HepG2 (cell line): ENCODE measurements at regions not wholly inside any gene's neighbourhood (a gene's known extent, or its start where the extent isn't known, plus 50 kb on each side); places are given as distances from the start of the nearest gene placed in this dataset.

Experiments
- ATAC-seq: fragments of 200-7000 bp; cut with Tn5 transposase; 3 replicates; pipeline ENCODE4 v1.9.1; 2020; ENCODE audit warnings: mild to moderate bottlenecking, moderate library complexity
- BruUV-seq: library from RNA; stranded (reverse); fragments of 400-500 nt; replicated peaks from 2 replicates; lab custom pipeline; 2021; lab: Mats Ljungman, UMichigan
- CTCF ChIA-PET: fragments of 300-600 bp; formaldehyde crosslinking; extraction: SDS; loops from one replicate; lab custom pipeline; 2021; ENCODE audit warnings: low total read pairs, inconsistent platforms, low intra/inter-chr PET ratio; lab: Yijun Ruan, JAX
- POLR2A ChIA-PET: fragments of 350-600 bp; sonication (Branson Sonifier 250); formaldehyde crosslinking; loops from one replicate; lab custom pipeline; 2020; ENCODE audit warnings: antibody characterized with exemption, inconsistent platforms; lab: Yijun Ruan, JAX
- DNase-seq: peaks from one replicate; pipeline ENCODE4 v3.0.0-alpha.2; 2015; ENCODE audit warnings: low spot score
- FAIRE-seq: peaks from 3 replicates; lab custom pipeline; 2011; peaks lifted over from hg19 to GRCh38; lab: Jason Lieb, UNC
- H2AFZ ChIP-seq: one replicate; pipeline ENCODE4 v1.6.1; 2011; ENCODE audit warnings: low read length, inconsistent platforms
- H3K27ac ChIP-seq: fragments of 300-600 bp; 3 replicates; pipeline ENCODE4 v1.8.0; 2011; ENCODE audit warnings: mixed run types, mild to moderate bottlenecking, mixed read lengths, low read length, inconsistent platforms; ENCODE audit not compliant: insufficient read depth; ENCODE audit errors: extremely low read length
- H3K27me3 ChIP-seq, 2 experiments: fragments of 200-600 bp in 1 of 2; 2 replicates in 1 of 2; 3 replicates in 1 of 2; pipeline versions ENCODE4 v1.6.0 to v1.8.0; 2011; ENCODE audit warnings: low read length in 2 of 2, mild to moderate bottlenecking in 2 of 2, moderate library complexity in 2 of 2, inconsistent platforms in 1 of 2; ENCODE audit not compliant: insufficient read depth in 2 of 2, control insufficient read depth in 1 of 2
- H3K36me3 ChIP-seq, 2 experiments: fragments of 200-600 bp in 1 of 2; replicated peaks in 1 of 2; 2 replicates in 1 of 2; 3 replicates in 1 of 2; pipeline versions ENCODE4 v1.5.1 to v1.8.0; 2011; ENCODE audit warnings: low read length in 2 of 2, inconsistent platforms in 1 of 2; ENCODE audit not compliant: insufficient read depth in 2 of 2, control insufficient read depth in 1 of 2
- H3K4me1 ChIP-seq: 2 replicates; pipeline ENCODE4 v1.5.1; 2012; ENCODE audit warnings: low read length, inconsistent platforms; ENCODE audit not compliant: insufficient read depth
- H3K4me2 ChIP-seq: 2 replicates; pipeline ENCODE4 v1.6.0; 2011; ENCODE audit warnings: low read depth, low read length, inconsistent platforms
- H3K4me3 ChIP-seq, 3 experiments: fragments of 200-600 bp in 1 of 3; sonication (generic), shearing (Covaris generic) in 1 of 3; replicated peaks in 1 of 3; 2 replicates each; pipeline ENCODE4 v1.5.1; 2011 to 2016; ENCODE audit warnings: low read length in 3 of 3, inconsistent platforms in 2 of 3, low read depth in 2 of 3, mild to moderate bottlenecking in 2 of 3, control low read depth in 1 of 3, mixed read lengths in 1 of 3; ENCODE audit not compliant: insufficient read depth in 1 of 3
- H3K79me2 ChIP-seq: one replicate; pipeline ENCODE4 v1.6.1; 2011; ENCODE audit warnings: low read length, inconsistent platforms; ENCODE audit not compliant: insufficient read depth
- H3K9ac ChIP-seq: 2 replicates; pipeline ENCODE4 v1.6.0; 2011; ENCODE audit warnings: mild to moderate bottlenecking, low read depth, low read length, inconsistent platforms; ENCODE audit not compliant: insufficient read depth
- H3K9me3 ChIP-seq: 2 replicates; pipeline ENCODE4 v1.5.1; 2012; ENCODE audit warnings: mild to moderate bottlenecking, low read length
- H4K20me1 ChIP-seq: 2 replicates; pipeline ENCODE4 v1.6.0; 2011; ENCODE audit warnings: inconsistent platforms, mild to moderate bottlenecking, low read length, moderate library complexity; ENCODE audit not compliant: insufficient read depth
- JDP2 ChIP-seq: sonication (generic); formaldehyde crosslinking; IDR thresholded peaks from 2 replicates; pipeline ENCODE4 v1.8.1; 2022; ENCODE audit warnings: missing genetic modification reagents, borderline replicate concordance
- NBN ChIP-seq: fragments of 450-650 bp; conservative IDR thresholded peaks from 2 replicates; pipeline ENCODE4 v1.6.1; 2017
- RNF2 ChIP-seq: fragments of 450-650 bp; conservative IDR thresholded peaks from 2 replicates; pipeline ENCODE4 v1.6.1; 2016; ENCODE audit warnings: low read depth
- RORA ChIP-seq: sonication (generic); formaldehyde crosslinking; IDR thresholded peaks from 2 replicates; pipeline ENCODE4 v1.5.0; 2020; ENCODE audit warnings: mild to moderate bottlenecking, missing genetic modification reagents, moderate library complexity
- RXRB ChIP-seq: IDR thresholded peaks from 2 replicates; pipeline ENCODE4 v1.6.1; 2016; ENCODE audit warnings: borderline replicate concordance, missing genetic modification reagents, missing compliant biosample characterization
- ZNF10 ChIP-seq: sonication (generic); formaldehyde crosslinking; IDR thresholded peaks from 2 replicates; pipeline ENCODE4 v1.4.0; 2020; ENCODE audit warnings: mild to moderate bottlenecking, low read depth, missing genetic modification reagents, borderline replicate concordance
- ZNF552 ChIP-seq: sonication (generic); formaldehyde crosslinking; IDR thresholded peaks from 2 replicates; pipeline ENCODE4 v1.9.0; 2022; ENCODE audit warnings: missing genetic modification reagents, mild to moderate bottlenecking, borderline replicate concordance
- WGBS: methylation state at CpG from one replicate; pipeline ENCODE4 v1.1.6; 2017; ENCODE audit warnings: low lambda C conversion rate; 5-methylcytosine and 5-hydroxymethylcytosine counted together
- in situ Hi-C: cut with HindIII; loops from 2 replicates; pipeline ENCODE4 v1.10.0; 2017; ENCODE audit warnings: low pct_unique_long_range_greater_than_20kb; ENCODE audit not compliant: extremely low pct_ligation_motif_present
- intact Hi-C: fragments of 100-400 bp; cut with micrococcal nuclease; formaldehyde crosslinking; loops from one replicate; pipeline ENCODE4 v1.10.0; 2022; ENCODE audit not compliant: unreplicated experiment
- TF ChIP-seq, protein P1 (sequence below): sonication (generic); formaldehyde crosslinking; IDR thresholded peaks from 2 replicates; pipeline ENCODE4 v1.4.0; 2020; ENCODE audit warnings: missing genetic modification reagents, borderline replicate concordance
- TF ChIP-seq, protein P2 (sequence below): sonication (generic); formaldehyde crosslinking; IDR thresholded peaks from 2 replicates; pipeline ENCODE4 v1.4.0; 2020; ENCODE audit warnings: missing genetic modification reagents
- TF ChIP-seq, protein P3 (sequence below): sonication (generic); formaldehyde crosslinking; IDR thresholded peaks from 2 replicates; pipeline ENCODE4 v1.4.0; 2020; ENCODE audit warnings: missing genetic modification reagents

DNA sequence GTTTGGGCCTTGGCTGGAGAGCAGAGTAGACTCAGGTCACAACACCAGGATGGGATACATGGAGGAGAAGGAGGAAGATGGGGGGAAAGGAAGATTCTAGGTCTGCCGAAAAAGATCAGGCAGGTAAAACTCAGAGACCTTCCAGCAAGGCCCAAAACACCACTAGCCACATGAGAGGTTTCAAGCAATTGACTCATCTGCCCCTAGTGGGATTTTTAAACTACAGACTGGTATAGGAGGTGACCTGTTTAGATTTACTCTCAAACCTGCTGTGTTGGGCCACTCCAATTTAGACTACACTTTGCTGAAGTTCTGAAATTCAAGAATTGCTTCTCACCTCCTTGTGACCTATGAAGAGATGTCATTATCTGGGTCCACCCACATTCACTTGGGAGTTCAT, 236.9 kb upstream of the SASH1 start (continued):
- TF ChIP-seq, protein P1, sequence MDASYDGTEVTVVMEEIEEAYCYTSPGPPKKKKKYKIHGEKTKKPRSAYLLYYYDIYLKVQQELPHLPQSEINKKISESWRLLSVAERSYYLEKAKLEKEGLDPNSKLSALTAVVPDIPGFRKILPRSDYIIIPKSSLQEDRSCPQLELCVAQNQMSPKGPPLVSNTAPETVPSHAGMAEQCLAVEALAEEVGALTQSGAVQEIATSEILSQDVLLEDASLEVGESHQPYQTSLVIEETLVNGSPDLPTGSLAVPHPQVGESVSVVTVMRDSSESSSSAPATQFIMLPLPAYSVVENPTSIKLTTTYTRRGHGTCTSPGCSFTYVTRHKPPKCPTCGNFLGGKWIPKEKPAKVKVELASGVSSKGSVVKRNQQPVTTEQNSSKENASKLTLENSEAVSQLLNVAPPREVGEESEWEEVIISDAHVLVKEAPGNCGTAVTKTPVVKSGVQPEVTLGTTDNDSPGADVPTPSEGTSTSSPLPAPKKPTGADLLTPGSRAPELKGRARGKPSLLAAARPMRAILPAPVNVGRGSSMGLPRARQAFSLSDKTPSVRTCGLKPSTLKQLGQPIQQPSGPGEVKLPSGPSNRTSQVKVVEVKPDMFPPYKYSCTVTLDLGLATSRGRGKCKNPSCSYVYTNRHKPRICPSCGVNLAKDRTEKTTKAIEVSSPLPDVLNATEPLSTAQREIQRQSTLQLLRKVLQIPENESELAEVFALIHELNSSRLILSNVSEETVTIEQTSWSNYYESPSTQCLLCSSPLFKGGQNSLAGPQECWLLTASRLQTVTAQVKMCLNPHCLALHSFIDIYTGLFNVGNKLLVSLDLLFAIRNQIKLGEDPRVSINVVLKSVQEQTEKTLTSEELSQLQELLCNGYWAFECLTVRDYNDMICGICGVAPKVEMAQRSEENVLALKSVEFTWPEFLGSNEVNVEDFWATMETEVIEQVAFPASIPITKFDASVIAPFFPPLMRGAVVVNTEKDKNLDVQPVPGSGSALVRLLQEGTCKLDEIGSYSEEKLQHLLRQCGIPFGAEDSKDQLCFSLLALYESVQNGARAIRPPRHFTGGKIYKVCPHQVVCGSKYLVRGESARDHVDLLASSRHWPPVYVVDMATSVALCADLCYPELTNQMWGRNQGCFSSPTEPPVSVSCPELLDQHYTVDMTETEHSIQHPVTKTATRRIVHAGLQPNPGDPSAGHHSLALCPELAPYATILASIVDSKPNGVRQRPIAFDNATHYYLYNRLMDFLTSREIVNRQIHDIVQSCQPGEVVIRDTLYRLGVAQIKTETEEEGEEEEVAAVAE (CRISPR knock-in tag): no peak
- TF ChIP-seq, protein P2, sequence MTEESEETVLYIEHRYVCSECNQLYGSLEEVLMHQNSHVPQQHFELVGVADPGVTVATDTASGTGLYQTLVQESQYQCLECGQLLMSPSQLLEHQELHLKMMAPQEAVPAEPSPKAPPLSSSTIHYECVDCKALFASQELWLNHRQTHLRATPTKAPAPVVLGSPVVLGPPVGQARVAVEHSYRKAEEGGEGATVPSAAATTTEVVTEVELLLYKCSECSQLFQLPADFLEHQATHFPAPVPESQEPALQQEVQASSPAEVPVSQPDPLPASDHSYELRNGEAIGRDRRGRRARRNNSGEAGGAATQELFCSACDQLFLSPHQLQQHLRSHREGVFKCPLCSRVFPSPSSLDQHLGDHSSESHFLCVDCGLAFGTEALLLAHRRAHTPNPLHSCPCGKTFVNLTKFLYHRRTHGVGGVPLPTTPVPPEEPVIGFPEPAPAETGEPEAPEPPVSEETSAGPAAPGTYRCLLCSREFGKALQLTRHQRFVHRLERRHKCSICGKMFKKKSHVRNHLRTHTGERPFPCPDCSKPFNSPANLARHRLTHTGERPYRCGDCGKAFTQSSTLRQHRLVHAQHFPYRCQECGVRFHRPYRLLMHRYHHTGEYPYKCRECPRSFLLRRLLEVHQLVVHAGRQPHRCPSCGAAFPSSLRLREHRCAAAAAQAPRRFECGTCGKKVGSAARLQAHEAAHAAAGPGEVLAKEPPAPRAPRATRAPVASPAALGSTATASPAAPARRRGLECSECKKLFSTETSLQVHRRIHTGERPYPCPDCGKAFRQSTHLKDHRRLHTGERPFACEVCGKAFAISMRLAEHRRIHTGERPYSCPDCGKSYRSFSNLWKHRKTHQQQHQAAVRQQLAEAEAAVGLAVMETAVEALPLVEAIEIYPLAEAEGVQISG (CRISPR knock-in tag): no peak

DNA sequence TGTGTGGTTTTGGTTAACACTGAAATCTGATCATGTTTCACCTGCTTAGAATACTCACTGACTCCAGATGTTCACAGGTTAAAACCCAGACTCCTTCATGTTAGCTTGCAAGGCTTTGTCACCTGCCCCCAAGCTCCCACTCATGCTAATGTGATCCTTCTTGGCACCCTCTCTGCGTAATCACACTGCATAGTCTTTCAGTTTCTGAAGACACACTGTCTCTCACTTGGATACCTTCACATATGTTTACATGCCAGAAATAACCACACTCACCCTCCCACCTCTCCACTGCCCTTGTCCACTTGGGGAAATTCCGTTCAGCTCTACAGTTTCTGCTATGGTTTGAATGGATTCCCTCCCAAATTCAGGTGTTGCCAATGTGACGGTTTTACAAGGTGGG, 234.7 kb upstream of the SASH1 start:
- Histone ChIP-seq H3K9ac (no peak overlapping the region), H3K4me3 (no peak overlapping the region), H3K79me2 (no peaks in the 10 kb centered on the region)
- in situ Hi-C loops: no loop called here
- POLR2A ChIA-PET: no interaction called here
- no peak for ATAC-seq
- TF ChIP-seq JDP2: no peak
- no peak for TF ChIP-seq RNF2
- TF ChIP-seq ZNF10 (CRISPR knock-in tag): no peak
- no peak for TF ChIP-seq RORA (CRISPR knock-in tag)
- no peak for TF ChIP-seq RXRB (CRISPR knock-in tag)
- TF ChIP-seq NBN: no peak
- no peak for TF ChIP-seq ZNF552 (CRISPR knock-in tag)
- TF ChIP-seq, protein P3, sequence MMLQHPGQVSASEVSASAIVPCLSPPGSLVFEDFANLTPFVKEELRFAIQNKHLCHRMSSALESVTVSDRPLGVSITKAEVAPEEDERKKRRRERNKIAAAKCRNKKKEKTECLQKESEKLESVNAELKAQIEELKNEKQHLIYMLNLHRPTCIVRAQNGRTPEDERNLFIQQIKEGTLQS (CRISPR knock-in tag): no peak
- TF ChIP-seq, all 625 proteins: peak for 0
- no peaks in the 10 kb centered on the region for H3K4me1 ChIP-seq
- DNase-seq (no peak), FAIRE-seq (no peak)
- intact Hi-C loops: no loop called here
- WGBS: 34% methylated on average over 3 of the region's 3 CpGs
- CTCF ChIA-PET: no interaction called here
- no TSS peak for BruUV-seq
- H2AFZ ChIP-seq: no peak overlapping the region
- no peaks in the 10 kb centered on the region for H3K27me3 ChIP-seq
- no peak overlapping the region for H3K27ac ChIP-seq
- no peaks in the 10 kb centered on the region for H4K20me1 ChIP-seq
- H3K9me3 ChIP-seq: no peaks in the 10 kb centered on the region
- no peaks in the 10 kb centered on the region for H3K36me3 ChIP-seq
- no peak overlapping the region for H3K4me2 ChIP-seq
